ENCODE measurements at regions not wholly inside any gene's neighbourhood (a gene's known extent, or its start where the extent isn't known, plus 50 kb on each side); places are given as distances from the start of the nearest gene placed in this dataset.

GRCh38 chr13:47277774-47278173, 380.9 kb upstream of the HTR2A start:
- FAIRE-seq: no peak
- DNase-seq (ENCODE audit: low read depth): peak; percentile 33

DNA sequence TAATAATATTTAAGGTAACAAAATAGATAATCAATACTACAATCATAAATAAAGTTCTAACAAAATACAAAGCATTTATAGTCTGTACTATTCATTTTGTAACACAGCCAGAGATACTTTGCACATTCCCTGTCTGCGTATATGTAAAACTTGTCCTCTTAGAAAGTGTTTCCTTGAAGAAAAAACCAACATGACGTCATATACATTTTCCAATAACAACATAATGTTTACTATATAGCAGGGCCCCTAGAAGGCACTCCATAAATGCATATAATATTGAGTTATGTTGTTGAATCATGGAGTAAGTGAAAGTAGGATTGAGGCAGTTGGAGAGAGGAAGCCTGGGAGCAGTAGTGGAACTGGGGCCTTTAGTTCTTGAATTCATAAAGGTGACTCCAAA, 371.4 kb upstream of the HTR2A start:
- TF ChIP-seq, protein P1, sequence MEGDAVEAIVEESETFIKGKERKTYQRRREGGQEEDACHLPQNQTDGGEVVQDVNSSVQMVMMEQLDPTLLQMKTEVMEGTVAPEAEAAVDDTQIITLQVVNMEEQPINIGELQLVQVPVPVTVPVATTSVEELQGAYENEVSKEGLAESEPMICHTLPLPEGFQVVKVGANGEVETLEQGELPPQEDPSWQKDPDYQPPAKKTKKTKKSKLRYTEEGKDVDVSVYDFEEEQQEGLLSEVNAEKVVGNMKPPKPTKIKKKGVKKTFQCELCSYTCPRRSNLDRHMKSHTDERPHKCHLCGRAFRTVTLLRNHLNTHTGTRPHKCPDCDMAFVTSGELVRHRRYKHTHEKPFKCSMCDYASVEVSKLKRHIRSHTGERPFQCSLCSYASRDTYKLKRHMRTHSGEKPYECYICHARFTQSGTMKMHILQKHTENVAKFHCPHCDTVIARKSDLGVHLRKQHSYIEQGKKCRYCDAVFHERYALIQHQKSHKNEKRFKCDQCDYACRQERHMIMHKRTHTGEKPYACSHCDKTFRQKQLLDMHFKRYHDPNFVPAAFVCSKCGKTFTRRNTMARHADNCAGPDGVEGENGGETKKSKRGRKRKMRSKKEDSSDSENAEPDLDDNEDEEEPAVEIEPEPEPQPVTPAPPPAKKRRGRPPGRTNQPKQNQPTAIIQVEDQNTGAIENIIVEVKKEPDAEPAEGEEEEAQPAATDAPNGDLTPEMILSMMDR (IDR thresholded peaks at IDR 0.05; ENCODE audit: insufficient read depth, low read length, severe bottlenecking): no peak
- Histone ChIP-seq H3K4me3 (ENCODE audit: low read depth, low read length) (no peak overlapping the region), H3K36me3 (ENCODE audit: control insufficient read depth, insufficient read depth, low read length) (no peaks in the 10 kb centered on the region), H3K27me3 (ENCODE audit: control insufficient read depth, insufficient read depth, low read length) (no peaks in the 10 kb centered on the region)
- DNase-seq (ENCODE audit: low read depth) (no peak), FAIRE-seq (no peak)

More at GRCh38 chr13:47277774-47278173, 380.9 kb upstream of the HTR2A start:
- Histone ChIP-seq H3K27me3 (ENCODE audit: control insufficient read depth, insufficient read depth, low read length) (no peaks in the 10 kb centered on the region), H3K4me3 (ENCODE audit: low read depth, low read length) (no peak overlapping the region), H3K36me3 (ENCODE audit: control insufficient read depth, insufficient read depth, low read length) (no peaks in the 10 kb centered on the region)
- TF ChIP-seq, protein P1 (IDR thresholded peaks at IDR 0.05; ENCODE audit: insufficient read depth, low read length, severe bottlenecking): no peak

- TF ChIP-seq, protein P1 (IDR thresholded peaks at IDR 0.05; ENCODE audit: insufficient read depth, low read length, severe bottlenecking): no peak
Observed at GRCh38 chr13:47258384-47258783, 361.5 kb upstream of the HTR2A start.

DNA sequence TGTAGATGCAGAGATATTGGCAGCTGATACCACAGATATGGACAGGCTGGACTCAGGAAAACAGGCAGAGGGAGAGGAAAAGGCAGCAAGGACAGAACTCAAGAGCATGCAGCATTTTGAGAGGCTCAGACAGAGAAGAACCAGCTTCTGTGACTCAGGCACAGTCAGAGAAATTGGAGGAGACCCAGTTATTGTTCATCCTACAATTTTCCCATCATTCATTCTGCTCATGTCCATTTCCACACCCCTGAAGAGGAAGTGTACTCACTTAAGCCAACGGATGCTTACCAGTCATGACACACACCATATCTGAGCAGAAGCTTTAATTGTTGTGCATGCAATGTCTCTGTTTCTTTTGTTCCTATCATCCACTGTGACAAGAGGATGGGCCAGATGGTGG, 359.8 kb upstream of the HTR2A start:
- DNase-seq (ENCODE audit: low read depth) (peak; percentile 90), FAIRE-seq (peak; percentile 86)
- Histone ChIP-seq H3K4me3 (ENCODE audit: low read depth, low read length) (no peak overlapping the region), H3K27me3 (ENCODE audit: control insufficient read depth, insufficient read depth, low read length) (no peaks in the 10 kb centered on the region), H3K36me3 (ENCODE audit: control insufficient read depth, insufficient read depth, low read length) (no peaks in the 10 kb centered on the region)
- TF ChIP-seq, protein P1 (IDR thresholded peaks at IDR 0.05; ENCODE audit: insufficient read depth, low read length, severe bottlenecking): no peak

More at GRCh38 chr13:47258384-47258783, 361.5 kb upstream of the HTR2A start:
- DNase-seq (ENCODE audit: low read depth) (no peak), FAIRE-seq (no peak)
- no peaks in the 10 kb centered on the region for H3K27me3 ChIP-seq (ENCODE audit: control insufficient read depth, insufficient read depth, low read length)
- H3K4me3 ChIP-seq (ENCODE audit: low read depth, low read length): no peak overlapping the region
- no peaks in the 10 kb centered on the region for H3K36me3 ChIP-seq (ENCODE audit: control insufficient read depth, insufficient read depth, low read length)

DNA sequence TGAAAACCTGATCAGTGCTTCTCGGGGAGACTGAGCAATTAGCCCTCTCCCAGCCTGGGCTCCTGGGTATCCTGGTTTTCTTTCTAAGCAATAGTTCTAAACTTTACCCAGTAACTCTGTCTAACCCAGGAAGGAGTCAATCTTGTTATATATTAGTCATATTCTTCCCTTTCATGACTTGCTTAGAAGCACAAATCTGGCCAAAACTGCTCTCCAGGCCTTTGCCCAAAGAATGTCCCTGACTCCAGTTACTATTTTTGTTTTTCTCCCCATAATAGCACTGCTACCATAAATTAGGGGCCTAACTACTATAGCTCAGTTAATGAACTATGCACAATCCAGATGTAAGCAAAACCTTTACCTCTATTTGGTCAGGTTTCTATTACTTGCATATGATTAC, 355.8 kb upstream of the HTR2A start:
- DNase-seq (ENCODE audit: low read depth): no peak
- Histone ChIP-seq H3K36me3 (ENCODE audit: control insufficient read depth, insufficient read depth, low read length) (no peaks in the 10 kb centered on the region), H3K4me3 (ENCODE audit: low read depth, low read length) (no peak overlapping the region), H3K27me3 (ENCODE audit: control insufficient read depth, insufficient read depth, low read length) (no peaks in the 10 kb centered on the region)
- TF ChIP-seq, protein P1 (IDR thresholded peaks at IDR 0.05; ENCODE audit: insufficient read depth, low read length, severe bottlenecking): no peak
- FAIRE-seq: no peak

DNA sequence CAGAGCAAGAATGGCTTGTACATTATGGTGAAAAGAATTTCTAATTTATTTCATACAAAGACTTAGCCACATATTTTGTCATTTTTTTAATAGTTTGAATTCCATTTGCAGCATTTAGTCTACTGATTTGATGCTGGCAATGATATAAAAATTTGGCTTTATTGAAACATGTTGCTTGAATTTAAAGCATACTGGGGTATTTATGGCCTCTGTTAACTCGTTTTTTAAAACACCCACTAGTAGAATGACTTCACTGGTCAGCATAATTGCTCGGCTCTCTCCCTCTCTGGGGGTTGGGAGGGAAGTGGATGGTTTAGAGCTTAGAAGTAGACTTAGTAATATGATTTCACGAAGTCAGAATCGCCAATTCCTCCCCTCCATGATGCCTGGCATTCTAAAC, 354.9 kb upstream of the HTR2A start:
- DNase-seq (ENCODE audit: low read depth) (no peak), FAIRE-seq (no peak)
- no peaks in the 10 kb centered on the region for H3K36me3 ChIP-seq (ENCODE audit: control insufficient read depth, insufficient read depth, low read length)
- H3K27me3 ChIP-seq (ENCODE audit: control insufficient read depth, insufficient read depth, low read length): no peaks in the 10 kb centered on the region
- no peak overlapping the region for H3K4me3 ChIP-seq (ENCODE audit: low read depth, low read length)
- TF ChIP-seq, protein P1 (IDR thresholded peaks at IDR 0.05; ENCODE audit: insufficient read depth, low read length, severe bottlenecking): no peak
